ENCODE measurements at regions not wholly inside any gene's neighbourhood (a gene's known extent, or its start where the extent isn't known, plus 50 kb on each side); places are given as distances from the start of the nearest gene placed in this dataset.

DNA sequence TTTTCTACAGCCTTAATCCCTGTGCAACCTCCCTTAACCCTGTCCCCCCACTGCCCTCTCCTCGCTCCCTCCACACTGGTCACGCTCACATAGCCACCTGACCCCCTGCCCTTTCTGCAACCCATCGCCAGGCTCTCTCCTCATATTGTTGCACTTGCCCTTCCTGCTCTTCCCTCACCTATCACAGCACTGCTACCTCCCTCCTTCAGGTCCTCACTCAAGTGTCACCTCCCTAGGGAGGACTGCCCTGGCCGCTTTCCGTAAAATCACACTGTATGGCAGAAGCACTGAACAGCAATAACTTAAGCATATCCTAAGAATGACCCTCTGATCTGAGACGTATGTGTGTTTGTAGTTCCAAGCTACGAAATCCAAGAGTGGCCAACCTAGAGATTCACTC lies 406.0 kb downstream of the SIPA1L2 start:
- DNase-seq, result no peak

DNA sequence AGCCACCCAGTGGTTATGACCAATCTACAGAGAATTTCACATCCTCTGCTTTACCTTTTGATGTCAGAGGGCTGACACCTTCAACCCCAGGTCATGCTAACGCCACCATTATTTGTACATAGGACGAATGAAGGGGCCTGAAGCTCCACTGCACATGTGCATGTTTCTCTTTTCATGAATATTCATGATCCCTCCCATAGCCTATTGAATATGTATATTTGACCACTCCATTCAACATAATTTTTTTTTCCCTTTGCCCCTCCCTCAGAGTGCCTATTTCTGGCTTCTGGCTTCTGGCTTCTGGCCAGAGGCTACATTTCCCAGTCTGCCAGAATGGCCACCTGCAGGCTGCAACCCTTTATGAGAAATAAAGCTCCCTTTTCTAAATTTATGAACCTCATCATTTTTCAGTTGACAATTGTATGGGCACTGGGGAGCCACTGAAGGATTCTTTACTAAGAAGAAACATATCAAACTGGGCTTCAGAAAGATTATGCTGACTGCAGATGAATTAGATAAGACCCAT lies 406.7 kb downstream of the SIPA1L2 start:
- DNase-seq, result peak; percentile 31

DNA sequence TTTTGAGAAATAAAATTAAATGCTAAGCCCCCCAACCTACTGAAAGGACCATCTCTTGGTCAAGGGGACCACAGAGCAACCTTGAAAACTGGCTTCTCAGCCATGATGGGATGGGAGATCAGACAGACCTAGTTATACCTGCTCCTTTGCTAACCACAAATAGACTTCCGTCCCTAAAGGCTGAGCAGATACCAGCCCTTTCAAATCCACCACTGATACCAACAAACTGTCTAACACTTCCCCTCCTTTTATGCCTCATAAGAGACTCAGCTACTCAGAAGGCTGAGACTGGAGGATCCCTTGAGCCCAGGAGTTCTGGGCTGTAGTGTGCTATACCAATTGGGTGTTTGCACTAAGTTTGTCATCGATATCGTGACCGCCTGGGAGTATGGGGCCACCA lies 407.3 kb downstream of the SIPA1L2 start:
- DNase-seq, result no peak

DNA sequence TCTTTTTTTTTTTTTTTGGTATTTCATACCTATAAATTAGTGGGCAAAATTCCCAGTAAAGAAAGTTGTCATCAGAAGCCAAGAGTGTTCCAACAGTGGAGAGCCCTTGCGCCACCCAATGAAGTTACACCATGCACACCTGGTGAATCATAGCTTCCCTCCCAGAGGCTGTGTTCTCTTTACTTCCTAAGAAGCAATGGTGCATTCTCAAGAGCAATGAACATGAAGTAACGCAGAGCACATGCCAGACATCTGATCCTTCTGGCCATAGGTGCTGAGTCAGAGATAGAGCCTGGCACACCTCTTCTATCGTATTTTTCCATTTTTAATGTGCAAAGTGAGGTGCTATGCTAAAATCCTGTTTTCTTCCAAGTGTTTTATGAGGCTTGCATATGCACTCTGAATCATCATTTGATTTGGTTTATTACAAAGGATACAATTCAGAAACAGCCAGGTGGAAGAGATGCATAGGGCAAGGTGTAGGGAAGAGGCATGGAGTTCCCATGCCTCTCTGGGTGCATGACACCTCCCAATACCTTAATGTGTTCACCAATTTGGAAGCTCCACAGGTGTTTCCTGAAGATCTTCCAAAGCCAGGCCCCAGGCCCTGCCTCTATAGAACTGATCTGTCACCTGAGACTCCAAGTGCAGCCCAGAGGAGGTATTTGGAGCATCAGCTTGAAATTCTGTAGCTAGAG lies 408.0 kb downstream of the SIPA1L2 start:
- DNase-seq, result peak; percentile 77

DNA sequence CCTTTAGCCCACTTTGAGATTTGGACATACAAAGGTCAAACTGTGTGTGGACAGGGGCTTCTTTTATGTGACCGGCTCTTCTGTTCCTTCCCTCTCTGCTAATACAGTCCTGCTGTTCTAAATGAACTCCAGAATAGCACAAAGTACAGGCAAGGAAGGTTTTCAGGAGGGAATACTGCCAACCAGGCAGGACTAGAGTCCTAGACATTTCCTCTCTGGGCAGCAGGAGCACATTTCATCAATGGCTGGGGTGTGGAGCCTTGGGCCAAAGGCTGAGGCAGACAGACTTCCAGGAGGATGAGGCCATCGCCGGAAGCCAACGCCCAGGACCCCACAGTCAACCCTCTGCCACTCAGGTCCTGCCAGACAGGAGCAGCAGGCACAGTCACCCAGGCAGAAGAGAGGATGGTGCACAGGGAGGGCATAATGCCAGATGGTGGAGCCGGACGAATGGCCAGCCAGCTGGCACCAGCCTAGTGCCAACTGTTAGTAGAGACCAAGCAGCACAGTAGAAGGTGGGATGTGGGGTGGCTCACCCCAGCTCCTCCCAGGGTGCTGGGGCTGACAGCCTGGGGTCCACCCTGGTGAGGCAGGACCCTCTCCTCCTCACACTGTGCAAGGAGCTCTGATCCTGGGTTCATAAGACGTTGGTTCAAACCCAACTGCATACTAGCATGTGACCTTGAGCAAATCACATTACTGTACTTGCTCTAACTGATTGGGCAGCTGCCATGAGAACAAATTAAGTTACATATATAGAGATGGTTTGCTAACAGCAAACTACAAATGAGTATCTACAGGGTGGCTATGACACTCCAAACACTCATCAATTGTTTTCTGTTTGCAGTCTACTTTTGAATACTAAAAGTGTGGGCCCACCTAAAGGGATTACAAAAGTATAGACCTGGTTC lies 410.7 kb downstream of the SIPA1L2 start:
- no peak for DNase-seq

DNA sequence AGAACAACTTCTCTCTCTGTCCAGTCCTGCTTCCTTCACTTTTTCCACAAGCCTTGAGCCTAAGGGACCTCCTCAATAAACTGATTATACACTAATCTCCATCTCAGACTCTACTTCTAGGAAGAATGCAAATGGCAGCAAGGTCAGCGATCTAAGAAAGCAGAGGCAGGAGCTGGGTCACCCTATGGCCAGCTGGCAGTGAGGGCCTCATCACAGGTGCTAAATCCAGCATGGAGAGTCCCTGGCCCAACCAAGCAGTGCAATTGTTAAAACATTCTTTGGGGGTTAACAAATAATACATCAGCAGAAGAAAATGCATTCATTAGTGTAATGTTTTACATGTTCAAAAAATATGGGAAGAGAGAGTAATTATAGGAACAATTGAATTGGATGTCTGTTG lies 416.0 kb downstream of the SIPA1L2 start:
- DNase-seq, result no peak

DNA sequence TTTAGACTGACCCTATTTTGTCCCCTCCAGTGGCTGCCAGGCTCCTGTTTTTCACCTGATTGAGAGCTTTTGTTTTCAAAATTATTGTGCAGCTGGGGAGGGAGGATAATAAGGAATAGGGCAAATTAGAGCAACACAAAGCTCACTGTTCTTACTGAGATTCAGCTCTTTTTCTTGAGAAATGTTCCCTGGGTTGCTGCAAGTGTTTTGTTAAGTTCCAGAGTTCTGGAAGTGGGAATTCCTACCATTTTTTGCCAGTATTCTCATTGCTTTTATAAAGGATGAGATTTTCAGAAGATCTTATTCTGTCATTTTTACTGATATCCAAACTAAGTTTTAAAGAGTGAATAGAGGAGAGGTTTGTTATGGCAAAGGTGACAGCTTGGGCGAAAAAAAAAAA lies 417.7 kb downstream of the SIPA1L2 start:
- no peak for DNase-seq

DNA sequence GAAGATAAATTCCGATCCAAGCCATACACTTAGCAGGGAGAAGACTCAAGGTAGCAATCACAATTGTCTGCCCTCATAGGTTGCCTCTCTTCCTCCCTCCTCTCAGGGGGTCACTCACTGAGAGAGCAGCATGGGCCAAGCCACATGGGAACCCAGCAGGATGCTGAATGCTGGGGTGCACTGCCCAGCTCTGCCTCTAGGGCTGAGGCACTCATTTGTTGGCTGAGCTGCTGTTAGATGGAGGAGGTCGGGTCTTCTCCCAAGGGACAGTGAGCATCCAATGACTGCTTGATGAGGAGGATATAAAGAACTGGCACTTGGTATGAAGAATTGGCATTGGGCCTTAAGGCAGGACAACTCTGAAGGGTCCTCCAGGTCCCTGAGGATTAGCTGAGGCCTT lies 418.8 kb downstream of the SIPA1L2 start:
- DNase-seq, result no peak

DNA sequence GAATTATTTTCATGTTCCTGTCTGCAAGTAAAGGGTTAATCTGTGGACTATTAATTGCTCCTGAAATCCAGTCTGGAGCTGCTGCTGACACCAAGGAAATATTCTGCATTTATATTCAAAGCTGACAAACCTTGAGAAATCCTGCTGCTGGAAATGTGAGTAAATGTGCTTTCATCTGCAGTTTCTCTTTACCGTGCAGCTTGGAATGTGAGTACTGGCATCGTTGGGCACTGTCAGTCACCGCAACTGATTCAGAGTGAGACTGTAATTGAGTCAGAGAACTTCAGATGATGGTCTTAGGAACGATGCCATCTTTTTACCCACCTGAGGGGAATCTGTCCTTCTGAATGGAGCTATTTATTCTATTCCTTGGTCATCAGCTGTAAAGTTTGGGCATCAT lies 420.6 kb downstream of the SIPA1L2 start:
- no peak for DNase-seq

DNA sequence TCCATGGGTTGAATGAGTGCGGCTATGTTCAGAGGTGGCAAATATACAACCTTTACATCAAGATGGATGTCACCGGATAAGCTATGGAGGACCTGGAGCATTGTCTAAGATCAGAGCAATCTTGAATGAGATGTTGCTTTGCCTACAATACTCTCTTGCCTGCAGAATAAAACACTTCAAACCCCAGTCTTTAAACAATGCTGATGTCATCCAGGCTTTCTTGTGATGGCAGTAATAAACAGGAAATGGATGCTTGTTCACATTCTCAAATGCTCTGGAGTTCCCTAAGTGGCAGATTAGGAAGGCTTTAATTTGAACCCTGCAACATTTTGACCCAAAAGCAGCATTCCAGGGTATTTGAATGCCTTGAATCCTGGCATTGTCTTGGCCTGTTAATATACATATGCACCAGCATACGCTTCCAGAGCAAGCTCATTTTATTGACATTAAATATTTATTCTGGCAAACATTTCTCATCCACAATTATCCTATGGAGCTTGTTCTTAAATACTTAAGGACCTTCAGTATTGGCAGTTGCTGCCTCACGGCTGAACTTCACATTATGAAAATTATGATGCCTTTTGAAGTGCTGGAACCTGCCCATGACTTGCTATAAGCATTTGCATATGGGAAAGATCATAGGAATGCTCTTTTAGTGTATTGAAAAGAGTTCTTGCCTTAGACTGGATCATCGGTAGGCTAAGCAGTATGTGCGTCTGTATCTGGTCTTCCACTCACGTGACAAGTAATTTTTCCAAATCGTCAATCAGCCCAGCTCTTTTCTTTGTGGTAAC lies 422.7 kb downstream of the SIPA1L2 start:
- no peak for DNase-seq

DNA sequence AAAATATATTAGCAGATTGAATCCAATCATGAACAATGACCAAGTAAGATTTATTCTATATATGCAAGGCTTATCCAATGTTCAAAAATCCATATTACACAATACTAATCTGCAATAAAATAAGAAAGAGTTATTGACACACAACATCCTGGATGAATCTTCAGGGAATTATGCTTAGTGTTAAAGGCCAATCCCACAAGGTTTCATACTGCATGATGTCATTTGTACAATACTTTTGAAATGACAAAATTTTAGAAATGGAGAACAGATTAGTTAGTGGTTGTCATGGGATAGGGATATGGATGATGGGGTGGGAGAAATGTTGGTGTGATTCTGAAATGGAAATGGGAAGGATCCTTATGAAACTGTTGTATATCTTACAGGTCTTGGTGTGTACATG lies 425.7 kb downstream of the SIPA1L2 start:
- DNase-seq, result no peak

DNA sequence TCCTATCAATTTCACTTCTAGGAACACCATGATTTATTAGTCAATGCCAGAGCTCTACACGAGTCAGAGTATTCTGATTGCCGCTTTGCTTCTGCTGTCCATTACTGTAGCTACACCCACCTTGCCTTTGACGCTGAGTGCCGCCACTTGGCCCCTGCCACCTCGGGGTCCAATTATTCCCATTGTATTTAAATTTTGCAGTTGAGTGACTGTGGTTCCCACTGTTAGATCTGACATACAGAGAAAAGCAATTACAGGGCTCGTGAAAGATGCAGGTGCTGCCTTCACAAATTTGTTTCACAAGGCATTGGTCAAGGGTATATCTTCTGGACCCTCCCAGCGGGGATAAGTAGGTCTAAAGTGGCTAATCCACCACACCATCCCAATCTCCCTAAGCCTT lies 428.9 kb downstream of the SIPA1L2 start:
- no peak for DNase-seq

DNA sequence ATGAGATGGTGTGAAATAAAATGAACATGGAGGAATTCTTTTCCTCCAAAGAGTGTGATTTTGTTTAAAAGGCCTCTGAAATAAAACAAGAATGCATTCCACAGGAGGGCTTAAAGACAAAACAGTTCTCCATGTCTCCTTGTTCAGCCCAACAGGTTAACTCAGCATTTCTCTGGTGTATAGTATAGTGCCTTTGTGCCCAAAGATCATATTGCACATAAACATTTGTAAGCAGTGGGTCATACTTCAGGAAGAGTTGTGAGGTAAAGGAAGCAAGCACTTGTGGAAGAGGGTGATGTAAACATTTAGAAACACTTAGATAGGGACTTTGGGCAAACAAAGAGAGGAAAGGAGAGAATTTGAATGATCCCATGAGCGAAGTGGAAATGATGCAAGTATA lies 433.9 kb downstream of the SIPA1L2 start:
- no peak for DNase-seq

DNA sequence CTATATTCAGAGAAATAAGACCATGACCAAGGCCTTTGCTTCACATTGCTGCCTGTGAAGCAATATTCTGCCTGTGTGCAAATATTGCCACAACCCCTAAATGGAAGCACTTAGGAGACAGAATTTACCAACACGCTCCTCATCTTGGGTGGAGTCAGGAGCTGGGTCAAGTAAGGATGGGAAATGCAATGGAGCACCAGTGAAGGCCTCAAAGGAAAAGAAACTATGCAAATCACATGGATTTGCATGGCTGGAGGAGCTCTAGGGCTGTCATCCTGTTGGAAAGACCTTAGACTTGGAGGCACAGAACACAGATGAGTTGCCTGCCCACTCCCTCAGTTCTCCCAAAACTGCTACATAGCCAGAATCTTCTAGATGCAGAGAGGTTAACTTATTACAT lies 435.5 kb downstream of the SIPA1L2 start:
- no peak for DNase-seq

DNA sequence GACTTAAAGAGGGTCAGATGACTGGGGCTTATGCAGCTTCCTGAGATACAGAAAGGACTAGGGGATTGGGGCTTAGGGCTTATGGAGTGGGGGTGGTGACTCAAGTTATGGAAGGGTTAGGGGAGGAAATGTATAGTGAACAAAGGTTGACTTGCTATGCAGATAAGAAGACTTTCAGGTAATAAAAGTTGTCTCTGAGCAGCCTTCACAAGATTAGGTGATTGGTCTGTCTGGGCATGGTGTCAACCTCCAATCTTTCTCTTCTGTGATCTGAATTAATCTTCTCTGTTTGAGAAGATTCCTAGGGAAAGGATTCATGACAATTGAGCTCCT lies 436.5 kb downstream of the SIPA1L2 start:
- DNase-seq, result no peak

DNA sequence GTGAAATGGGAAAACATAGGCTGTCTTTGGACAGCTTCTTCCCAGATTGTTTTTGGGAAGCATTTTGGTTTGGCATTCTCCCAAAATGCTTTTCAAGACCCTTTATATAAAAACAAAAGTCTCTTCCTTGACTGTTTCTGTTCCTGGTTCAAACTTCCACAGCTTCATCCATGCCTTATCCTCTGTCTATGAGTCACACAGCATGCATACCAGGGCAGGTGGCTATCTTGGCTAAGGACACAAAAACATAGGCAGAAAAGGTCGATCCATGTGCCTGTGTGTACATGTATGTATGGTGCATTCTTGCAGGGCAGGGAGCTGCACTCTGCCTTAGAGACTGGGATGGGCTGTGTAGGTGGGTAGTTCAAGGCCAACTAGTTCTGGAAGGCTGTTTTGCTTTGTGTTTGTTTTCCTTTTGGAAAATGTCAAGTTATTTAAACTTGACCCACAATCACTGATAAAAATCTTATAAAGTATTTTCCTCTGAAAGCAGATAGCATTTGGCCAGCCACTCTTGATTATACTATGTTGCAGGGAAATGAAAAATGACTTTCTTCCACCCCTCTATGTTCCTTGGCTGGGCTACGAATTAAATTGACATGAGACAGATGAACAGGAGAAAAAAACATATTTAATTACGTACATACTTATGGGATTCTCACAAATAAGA lies 437.0 kb downstream of the SIPA1L2 start:
- DNase-seq, result no peak

DNA sequence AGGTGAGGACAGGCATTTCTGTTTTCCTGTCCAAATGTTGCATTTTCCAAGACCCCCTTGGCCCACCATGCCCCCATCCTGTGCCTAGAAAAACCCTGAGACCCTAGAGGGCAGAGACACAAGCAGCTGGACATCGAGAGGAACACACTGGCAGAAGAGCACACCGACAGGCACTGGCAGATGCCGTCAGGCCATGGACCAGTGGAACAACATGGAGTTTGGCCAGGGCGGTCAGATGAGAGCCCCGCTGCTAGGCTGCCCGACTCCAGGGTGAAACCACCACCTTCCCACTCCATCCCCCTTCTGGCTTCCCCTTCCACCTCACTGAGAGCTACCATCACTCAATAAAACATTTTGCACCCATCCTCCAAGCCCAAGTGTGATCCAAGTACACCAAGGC lies 438.4 kb downstream of the SIPA1L2 start:
- no peak for DNase-seq

DNA sequence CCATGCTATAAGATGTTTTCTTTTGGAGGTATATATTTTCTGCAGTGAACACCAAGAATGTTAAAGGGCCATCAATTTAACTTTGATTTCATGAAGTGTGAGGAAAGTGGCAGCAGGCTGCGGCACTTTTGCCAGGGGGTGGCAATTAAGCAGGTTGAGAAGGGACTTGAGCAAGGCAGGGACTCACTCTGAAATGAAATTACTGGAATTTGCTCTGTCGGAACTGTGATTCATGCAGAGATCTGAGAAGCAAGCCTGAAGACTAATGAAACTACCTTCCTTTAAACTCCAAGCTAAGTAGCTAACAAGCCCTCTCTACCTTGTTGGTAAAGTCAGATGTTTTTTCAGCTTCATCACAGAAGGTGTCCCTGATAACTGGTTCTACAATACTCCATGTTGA lies 441.6 kb downstream of the SIPA1L2 start:
- DNase-seq, result no peak

DNA sequence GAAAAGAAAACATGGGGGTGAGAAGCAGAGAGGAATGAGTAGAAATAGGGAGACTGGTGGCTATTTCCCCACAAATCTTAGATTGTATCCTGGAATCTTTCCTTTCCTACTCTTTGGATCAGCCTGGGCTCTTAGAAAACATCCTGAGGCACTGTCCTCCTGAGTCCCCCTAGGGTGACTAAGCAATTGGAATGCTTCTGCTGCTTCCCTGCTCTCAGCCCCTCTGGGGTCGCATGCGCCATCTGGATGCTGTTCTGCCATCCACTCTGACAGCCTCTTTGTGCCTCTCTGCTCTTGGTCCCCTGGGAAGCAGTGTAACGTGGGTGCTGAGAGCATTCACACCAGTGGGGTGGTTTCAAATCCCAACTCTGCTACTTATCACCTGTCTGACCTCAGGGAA lies 443.0 kb downstream of the SIPA1L2 start:
- DNase-seq, result peak; percentile 42

DNA sequence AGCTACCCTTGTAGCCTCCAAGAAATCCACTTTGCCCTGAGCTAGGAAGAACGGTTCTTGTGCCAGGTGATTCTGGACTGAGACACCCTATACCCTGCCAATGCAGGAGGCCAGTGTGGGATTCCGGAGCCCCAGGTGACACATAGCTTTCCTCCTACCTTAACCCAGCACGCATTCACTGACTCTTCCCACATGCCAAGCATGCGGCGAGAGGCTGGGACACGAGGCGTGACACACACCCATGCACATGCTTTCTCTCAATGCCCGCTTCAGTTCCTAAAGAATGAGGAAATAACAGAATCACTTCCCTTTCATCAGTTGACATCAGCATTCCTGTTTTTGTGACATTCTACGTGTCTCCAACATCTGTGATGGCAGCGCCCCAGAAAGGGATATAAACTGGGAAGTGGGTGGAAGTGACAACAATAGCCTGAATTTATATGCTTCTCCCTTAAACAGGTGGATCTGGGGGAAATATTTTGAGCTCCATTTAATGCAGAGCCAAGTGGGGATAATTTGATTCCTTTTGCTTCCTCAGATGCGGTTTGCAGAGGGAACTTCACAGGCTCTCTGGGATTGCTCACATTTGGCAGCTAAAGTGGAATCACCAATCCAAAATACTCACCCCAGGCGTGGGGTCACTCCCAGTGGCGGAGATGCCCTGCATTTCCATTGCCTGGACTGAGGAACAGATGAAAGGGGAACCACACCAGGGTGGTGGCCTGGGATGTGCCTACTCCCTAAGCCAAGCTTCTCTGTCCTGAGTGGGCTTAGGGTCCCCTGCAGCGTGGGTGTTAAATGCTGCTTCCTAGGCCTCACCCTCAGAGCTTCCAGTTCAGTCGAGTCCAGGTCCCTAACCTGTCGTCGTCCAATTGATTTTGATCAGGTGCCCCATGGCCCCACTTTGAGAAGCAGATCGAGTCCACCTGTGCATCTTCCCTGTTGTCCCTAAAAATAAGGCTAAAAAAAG lies 445.1 kb downstream of the SIPA1L2 start:
- no peak for DNase-seq

DNA sequence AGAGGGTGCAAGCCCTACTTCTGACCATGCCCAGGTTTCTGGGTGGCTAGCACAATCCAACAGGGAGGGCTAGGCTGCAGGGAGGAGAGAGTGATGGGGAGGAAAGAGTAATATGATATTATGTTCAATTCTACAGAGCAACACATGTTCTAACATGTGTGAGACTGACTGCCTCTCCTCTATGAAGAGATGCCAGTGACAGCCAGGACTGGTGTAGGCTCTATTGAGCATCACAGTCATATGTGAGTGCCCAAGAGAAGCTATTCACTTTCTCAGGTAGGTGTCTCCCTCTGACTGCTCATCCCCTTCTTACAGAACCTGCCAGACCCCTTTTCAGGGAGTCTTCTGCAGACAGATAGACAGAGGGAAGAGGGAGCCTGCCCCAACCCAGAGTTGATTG lies 446.1 kb downstream of the SIPA1L2 start:
- no peak for DNase-seq

Data from DMS79 (cell line).